GM19324 (cell line): ENCODE measurements at regions not wholly inside any gene's neighbourhood (a gene's known extent, or its start where the extent isn't known, plus 50 kb on each side); places are given as distances from the start of the nearest gene placed in this dataset.

Experiments used
- ATAC-seq: cut with Tn5 transposase; IDR thresholded peaks from one replicate; pipeline ENCODE4 v1.9.1; 2021; ENCODE audit warnings: mild to moderate bottlenecking, moderate library complexity; ENCODE audit not compliant: unreplicated experiment, low FRiP score

DNA sequence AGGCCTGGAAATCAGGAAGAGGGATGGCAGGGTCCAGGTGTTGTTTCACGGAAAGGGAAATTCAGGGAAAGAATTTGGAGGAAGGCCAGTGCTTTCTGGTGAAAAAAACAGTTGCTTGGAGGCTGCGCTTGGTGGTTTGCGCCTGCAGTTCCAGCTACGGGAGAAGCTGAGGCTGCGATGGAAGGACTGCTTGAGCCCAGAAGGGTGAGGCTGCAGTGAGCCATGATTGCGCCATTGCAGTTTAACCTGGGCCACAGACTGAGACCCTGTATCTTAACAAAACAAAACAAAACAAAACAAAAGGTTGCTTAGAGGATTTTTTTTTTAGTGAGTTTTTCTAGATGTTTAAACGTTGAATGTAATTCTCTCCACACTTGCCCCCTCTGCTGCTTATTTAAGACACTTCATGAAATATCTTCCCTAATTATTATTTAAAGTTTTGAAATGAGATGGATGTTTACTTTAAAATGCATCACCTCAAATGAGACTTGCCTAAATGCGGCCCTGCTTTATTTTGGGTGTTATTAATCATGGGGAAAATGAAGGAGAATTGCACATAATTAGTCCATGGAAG, 75.4 kb upstream of the TRPC4 start:
- no peak for ATAC-seq

DNA sequence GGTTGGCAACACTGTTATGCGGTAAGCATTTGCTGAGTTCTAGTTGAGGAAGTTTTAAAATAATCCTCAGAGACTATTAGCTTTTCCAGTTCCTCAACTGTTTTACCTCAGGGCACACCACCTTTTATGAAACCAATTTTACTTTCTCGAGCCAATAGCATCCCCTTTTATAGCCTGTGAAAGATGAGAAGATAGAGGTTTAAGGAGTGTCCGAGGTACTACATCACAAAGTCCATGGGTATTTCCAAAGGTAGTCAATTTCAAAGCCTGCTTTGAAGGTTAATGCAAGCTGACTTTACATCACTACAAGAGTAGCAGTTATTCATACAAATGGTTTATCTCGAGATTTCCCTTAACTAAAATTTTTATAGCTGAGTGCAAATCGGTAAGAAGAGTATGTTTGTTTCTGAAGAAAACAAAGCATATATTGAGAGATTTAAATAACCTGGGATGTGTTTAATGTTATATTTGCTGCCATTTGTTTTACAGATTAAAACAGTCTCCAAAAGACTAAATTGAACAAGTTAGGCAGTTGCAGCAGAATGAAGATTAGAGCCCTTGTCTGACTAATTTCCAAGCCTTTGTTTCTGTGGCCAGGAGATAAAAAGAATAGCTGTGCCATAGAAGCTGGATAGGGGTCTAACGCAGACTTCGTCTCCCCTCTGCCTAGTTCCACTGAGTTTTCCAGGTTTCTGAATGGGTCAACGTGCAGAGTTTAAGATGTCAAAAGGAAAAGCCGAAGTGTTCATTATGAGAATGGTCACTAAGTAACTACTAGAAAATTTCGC, 74.7 kb upstream of the TRPC4 start:
- ATAC-seq = no peak

DNA sequence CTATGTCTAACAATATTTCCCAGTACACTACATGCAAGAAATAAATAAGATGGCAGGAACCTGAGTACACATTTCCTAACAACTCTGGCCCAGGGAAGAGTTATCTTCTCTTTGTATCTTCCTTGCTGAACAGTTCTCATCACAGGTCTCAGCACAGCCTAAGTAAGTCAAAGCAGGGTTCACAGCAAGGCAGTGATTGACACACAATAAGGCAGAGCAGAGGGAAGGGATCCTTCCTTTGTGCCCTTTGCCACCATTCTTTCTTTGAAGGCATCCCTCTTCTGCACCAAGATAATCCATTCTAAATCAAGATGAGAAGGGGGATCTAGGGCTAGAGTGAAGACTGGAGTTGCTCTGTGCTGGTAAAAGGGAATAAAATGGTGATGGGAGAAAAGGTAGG, 73.4 kb upstream of the TRPC4 start:
- ATAC-seq = no peak

DNA sequence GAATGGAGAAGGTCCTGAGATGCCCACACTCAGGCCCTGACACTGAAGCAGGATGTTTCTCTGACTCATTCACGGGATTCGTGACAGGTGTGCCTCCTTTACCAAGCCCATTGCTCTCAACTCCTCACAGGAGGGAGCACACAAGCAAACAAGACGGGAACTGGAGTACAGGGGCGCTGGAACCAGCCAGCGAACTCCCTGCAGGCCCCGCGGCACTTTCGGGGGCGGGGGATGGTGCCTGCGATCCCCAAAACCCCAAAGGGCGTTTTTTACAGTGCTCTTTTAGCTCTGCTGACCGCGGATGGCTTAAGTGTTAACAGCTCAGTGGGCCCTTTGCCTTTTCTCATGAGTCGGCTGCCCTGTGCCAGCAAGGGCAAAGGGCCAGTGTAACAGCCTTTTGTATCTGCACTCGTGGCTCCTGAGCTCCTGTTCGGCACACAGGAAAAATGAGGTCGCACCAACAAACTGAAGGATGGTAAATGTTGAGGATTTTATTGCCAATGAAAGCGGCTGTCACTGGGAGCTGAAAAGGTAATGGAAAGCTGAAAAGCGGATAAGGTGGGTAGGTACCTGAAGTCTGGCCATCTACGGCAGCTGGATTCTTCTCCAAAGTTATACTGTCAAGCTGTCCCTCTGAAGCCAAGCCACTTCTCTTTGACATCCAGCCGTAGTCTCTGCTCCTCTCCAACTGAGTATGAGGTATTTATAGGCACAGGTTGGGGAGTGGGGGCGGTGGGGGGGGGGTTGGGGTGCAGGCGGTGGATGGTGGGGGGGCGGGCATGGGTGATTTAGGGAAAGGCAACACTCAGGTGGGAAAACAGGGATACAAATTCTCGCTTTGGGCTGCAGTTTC, 65.0 kb upstream of the TRPC4 start:
- no peak for ATAC-seq

DNA sequence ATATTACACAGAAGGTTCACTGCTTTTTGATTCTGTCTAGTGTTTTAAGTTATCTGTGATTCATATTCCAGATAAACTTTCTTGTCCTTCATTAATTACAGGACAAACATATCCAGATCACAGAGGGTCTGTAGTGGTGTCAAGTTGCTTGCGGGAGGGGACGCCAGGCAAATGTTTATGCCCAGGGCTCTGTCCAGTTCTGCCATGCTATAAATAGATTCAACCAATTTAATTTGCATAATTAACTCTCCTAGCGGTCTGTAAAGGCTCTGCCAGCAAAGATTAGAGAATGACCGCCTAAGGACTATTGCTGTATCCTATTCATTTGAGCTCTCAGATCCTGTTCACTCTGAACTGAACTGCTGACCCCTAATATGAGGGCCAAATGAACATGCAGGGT, 59.7 kb upstream of the TRPC4 start:
- no peak for ATAC-seq

DNA sequence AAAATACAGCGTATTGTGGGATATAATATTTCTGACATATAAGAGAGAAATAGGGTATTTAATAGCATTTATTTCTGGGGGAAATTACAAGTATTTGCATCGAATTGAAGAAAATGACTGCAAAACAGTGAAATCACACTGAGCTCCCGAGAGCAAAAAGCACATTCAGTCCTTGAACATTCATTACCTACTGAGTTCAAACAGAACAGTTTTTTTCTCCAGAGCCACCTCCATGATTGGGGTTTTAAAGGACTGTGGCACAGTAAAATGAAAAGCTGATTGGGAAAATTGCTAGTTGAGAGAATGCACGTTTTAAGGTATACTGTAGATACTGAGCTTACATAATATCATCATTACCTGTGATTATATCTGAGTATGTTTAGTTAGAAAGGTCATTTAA, 58.0 kb upstream of the TRPC4 start:
- no peak for ATAC-seq

DNA sequence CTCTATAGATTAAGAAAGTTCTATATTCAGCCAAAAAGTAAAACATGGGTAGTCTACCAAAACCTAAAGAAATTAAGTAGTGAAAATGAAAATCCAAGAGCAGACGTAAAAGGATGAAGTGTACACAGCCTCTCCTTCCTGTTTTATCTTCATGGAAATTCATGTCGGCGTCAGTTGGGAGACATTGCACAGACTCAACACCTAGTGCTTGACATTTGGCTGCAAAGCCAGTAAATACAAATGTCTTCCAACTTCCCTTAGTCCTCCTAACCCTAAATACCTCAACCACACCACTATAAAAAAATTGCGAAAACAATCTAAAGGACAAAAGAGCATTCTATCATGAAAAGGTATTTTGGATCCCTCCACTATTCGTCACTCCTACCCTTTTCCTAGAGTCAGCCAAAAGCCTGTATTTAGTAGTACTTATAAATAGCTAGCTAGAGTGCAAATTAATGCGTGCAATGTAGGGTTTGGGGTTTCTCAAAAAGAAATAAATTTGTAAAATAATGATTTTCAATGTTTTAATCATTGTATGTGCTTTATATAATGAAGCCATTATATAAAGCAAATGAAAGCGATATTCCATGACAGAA, 56.4 kb upstream of the TRPC4 start:
- no peak for ATAC-seq

DNA sequence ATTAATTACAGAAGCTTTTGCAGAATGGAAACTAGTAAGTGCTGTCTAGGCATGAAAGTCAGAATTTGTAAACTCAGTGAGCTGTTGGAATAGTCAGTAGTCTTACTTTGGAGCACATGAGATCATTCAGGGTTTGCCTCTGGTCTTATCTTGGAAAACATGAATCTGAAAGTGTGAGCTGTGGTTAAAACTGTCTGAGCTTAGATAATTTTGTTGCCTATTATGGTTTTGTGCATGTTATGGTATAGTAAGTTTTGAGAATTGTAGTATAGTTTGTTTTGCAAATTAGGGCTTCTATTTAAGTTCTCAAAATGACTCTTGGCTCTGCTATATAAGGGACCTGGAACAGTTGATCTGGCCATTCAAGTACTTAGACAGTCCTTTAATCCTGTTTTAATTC, 53.7 kb upstream of the TRPC4 start:
- no peak for ATAC-seq

DNA sequence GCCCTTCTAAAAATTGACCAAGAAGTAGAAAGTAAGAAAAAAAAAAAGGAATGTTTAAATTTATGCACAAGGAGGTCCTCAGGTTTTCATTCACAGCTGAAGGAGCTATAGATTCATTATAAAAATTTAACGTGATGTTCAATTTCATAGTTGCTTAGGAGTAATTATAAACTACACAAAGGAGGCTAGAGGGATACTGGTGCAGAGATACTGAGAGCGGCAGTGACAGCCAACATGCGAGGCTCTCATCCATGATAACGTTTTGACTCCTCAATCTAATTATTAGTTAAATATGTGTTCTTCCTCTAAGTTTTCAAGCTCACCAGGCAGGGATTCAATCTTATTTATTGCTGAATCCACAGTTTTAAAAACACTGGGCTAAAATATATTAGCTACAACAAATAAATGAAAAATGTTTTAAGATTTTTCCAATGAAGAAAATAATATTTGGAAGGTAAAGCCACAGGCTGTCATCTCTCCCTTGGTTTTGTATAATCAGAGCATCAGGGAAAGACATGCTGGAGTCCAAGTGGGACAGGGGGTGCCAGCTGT, 49.8 kb upstream of the TRPC4 start:
- ATAC-seq = no peak
